T-helper 1 cell treated with Interleukin-12 subunit alpha and Interleukin-12 subunit beta and Interleukin-4 antibody, amounts not matched to agents 30 ng/mL and 1 ng/mL, for 36 hours (primary cell): ENCODE measurements at regions not wholly inside any gene's neighbourhood (a gene's known extent, or its start where the extent isn't known, plus 50 kb on each side); places are given as distances from the start of the nearest gene placed in this dataset.
"Not testable (repeated sequence)": the region's sequence is repeated elsewhere in the genome, so short reads cannot be mapped to it uniquely, and the experiment has no call there.

Experiments
- intact Hi-C: fragments of 100-400 bp; cut with micrococcal nuclease; formaldehyde crosslinking; loops from one replicate; pipeline ENCODE4 v1.15.1; 2024

DNA sequence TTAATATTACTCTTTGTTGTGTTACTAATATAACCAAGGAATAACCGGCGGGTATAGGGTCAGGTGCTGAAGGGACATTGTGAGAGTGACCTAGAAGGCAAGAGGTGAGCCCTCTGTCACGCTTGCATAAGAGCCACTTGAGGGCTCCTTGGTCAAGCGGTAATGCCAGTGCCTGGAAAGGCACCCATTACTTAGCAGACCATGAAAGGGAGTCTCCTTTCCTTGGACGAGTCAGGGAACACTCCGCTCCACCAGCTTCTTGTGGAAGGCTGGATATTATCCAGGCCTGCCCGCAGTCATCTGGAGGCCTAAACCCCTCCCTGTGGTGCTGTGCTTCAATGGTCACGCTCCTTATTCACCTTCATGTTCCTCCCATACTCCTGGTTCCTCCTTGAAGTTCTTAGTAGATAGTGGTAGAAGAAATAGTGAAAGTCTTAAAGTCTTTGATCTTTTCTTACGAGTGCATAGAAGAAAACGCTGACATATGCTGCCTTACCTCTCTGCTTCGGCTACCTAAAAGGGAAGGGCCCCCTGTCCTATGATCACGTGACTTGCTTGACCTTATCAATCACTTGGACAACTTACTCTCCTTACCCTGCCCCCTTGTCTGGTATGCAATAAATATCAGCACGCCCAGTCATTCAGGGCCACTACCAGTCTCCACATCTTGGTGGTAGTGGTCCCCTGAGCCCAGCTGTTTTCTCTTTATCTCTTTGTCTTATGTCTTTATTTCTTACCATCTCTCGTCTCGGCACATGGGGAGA lies 59.6 kb upstream of the DMRTB1 start:
- intact Hi-C loops = not testable (repeated sequence)

GRCh38 chr1:53400761-53401674 lies 58.2 kb upstream of the DMRTB1 start:
- intact Hi-C loops = no loop called here

DNA sequence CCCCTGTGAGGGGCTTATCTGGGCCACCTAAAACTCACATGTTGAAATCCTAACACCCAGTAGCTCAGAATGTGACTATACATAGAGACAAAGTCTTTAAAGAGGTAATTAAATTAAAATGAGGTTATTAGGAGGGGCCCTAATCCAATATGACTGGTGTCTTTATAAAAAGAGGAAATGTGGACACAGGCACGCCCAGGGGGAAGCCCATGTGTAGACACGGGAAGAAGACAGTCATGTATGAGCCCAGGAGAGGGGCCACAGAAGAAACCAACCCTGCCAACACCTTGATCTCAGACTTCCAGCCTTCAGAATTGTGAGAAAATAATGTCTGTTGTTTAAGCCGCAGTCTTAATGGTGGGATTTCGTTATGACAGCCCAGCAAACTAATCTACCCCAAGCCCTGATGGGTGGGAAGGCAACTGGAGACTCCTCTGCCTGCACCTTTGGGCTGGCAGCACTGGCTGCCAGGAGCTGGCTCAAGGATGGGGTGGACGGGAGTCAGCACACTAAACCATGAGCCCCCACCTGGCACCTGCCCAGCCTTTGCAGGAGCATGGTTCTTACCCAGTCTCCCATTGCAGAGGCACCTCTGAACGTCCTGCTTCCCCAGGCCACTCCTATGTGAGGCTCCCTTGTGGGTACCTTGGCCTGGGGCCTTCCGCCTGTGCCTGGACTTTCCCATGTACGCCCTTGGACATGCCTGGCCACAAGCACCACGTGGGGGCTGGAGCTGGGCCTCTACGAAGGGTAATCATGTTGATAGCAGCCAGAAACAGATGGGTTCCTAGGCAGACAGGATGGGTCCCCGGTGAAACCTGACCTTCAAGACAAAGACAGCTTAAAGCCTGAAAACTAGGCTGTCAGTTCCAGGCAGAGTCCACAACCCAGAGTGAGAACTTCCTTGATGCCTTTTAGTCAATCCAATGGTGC lies 57.1 kb upstream of the DMRTB1 start:
- intact Hi-C loops = no loop called here

- intact Hi-C loops = no loop called here
Observed at GRCh38 chr1:53402891-53403655, 56.1 kb upstream of the DMRTB1 start.

DNA sequence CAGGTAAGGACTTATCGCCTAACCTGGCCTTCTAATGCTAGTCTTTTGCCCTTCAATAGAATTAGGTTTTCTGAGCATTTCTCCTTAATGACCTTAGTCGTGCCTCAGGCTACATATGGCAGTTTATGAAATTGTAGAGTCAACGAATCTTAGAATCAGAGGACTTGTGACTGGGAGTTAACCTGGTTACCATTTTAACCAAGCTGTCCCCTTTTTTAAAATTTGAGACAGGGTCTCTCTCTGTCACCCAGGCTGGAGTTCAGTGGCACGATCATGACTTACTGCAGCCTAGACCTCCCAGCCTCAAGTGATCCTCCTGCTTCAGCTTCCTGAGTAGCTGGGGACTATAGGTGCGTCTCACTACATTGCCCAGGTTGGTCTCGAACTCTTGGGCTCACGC lies 53.5 kb upstream of the DMRTB1 start:
- intact Hi-C loops = no loop called here

GRCh38 chr1:53406551-53407235 lies 52.5 kb upstream of the DMRTB1 start:
- intact Hi-C loops = no loop called here

DNA sequence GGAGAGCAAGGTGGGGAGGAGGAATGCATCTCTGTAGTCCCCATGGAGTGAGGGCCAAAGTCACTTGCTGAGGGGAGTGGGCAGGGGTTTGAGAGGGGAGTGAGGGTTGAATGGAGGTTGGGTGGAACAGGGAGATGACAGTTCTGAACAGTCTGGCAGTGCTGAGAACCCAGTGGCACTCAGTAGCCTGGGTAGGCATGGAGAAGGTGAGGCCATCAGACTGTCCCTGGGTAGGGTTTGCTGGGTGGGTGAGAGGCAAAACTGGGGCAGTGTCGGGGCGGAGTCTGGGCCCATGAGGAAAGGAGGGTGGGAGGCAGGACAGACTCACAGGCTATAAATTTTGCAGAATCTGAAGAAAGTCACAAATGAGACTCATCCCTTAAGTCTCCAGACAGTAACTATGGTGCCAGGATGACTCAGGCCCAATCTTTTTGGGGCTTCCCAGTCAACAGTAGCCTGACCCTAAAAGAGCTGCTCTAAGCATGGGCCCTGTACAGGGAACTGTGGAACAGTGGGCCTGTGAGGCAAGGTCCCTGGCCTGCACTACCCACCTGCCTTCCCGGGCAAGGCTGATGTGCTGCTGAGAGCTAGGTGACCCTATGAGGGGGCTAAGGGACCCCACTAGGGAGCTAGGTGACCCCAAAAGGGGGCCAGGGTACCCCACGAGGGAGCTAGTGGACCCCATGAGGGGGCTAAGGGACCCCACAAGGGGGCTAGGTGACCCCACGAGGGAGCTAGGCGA lies 51.0 kb upstream of the DMRTB1 start:
- intact Hi-C loops = no loop called here

- intact Hi-C loops = no loop called here
Observed at GRCh38 chr1:53408755-53409129, 50.5 kb upstream of the DMRTB1 start.

DNA sequence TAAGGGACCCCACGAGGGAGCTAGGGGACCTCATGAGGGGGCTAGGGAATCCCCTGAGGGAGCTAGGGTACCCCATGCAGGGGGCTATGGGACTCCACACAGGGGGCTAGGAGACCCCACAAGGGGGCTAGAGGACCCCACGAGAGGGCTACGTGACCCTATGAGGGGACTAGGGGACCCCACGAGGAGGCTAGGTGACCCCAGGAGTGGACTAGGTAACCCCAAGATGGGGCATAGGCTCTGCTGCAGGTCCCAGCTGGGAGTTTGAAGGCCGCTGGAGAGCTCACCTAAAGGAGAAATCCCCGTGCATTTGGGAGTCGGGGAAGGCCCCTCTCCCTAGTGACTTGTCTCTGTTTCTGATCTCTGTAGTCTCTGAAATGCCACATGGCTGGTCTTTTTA lies 50.0 kb upstream of the DMRTB1 start:
- intact Hi-C loops = no loop called here
